ENCODE measurements at regions not wholly inside any gene's neighbourhood (a gene's known extent, or its start where the extent isn't known, plus 50 kb on each side); places are given as distances from the start of the nearest gene placed in this dataset.
"Not testable (repeated sequence)": the region's sequence is repeated elsewhere in the genome, so short reads cannot be mapped to it uniquely, and the experiment has no call there.

- DNase-seq (ENCODE audit: low read depth): no peak
- no peak for TF ChIP-seq CTCF (IDR thresholded peaks at IDR 0.05; ENCODE audit: low read depth, low read length, missing control alignments)
- in situ Hi-C loops (cut with HindIII; ENCODE audit: low sequenced_read_pairs): loop anchor here (5.0 kb wide), 3 partner anchors 120 to 355 kb away; no protein-coding TSS in a partner anchor
- H3K4me3 ChIP-seq (ENCODE audit: low read depth, low read length): no peak overlapping the region
Measured at GRCh38 chr1:234956821-234957329, 171.8 kb downstream of the TOMM20 start.

DNA sequence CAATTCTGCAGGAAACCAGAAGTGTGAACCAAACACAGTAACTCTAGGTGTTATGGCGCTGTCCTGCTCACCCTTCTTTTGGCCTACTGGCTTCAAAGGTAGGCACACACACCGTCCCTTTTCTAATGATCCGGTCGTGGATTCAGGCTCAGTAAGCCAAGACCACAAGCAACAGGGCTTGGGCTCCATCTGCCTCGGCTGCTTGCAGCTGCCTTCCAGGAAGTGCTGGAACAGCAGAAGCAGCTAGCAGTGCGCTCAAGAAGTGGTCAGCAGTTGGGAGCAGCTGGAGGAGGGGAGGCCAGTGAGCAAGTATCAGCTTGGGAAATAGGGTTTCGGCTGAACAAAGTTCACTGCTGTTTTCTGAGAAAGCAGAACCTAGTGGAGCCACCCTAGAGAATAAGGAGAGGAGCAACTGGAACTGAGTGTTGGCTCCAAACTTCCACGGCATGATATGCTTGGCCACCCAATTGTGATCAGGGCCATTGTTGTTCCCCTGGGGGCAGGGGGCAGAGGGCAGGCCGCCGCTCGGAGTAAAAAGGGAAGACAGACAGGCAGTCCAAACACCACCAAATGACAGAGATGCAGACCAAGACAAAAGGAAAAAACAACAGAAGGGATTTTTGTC, 173.4 kb downstream of the TOMM20 start:
- in situ Hi-C loops (cut with HindIII; ENCODE audit: low sequenced_read_pairs): loop anchor here (5.0 kb wide), 3 partner anchors 118 to 353 kb away; no protein-coding TSS in a partner anchor
- no peak for DNase-seq (ENCODE audit: low read depth)
- H3K4me3 ChIP-seq (ENCODE audit: low read depth, low read length): no peak overlapping the region
- TF ChIP-seq CTCF (IDR thresholded peaks at IDR 0.05; ENCODE audit: low read depth, low read length, missing control alignments): no peak

DNA sequence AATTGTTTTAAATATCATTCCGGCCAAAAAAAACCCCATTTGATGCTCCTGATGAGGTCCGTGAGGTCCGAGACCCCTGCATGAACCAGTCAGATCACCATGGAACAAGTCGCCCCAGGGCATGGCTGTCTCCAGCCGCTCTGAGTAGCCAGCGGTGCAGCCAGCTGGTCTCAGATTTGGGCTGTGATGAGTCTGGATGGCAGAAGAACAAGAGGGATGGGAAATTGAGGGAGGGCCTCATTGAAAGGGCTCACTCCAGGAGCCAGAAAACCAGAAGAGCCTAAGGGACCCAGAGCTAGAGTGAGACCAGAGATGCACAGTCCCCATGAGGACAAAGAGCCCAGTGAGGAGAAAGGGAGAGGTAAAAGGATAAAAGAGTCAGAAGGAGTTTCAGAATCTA, 174.0 kb downstream of the TOMM20 start:
- in situ Hi-C loops (cut with HindIII; ENCODE audit: low sequenced_read_pairs): loop anchor here (5.0 kb wide), 3 partner anchors 117 to 352 kb away; no protein-coding TSS in a partner anchor
- no peak for DNase-seq (ENCODE audit: low read depth)
- H3K4me3 ChIP-seq (ENCODE audit: low read depth, low read length): no peak overlapping the region
- TF ChIP-seq CTCF (IDR thresholded peaks at IDR 0.05; ENCODE audit: low read depth, low read length, missing control alignments): no peak

DNA sequence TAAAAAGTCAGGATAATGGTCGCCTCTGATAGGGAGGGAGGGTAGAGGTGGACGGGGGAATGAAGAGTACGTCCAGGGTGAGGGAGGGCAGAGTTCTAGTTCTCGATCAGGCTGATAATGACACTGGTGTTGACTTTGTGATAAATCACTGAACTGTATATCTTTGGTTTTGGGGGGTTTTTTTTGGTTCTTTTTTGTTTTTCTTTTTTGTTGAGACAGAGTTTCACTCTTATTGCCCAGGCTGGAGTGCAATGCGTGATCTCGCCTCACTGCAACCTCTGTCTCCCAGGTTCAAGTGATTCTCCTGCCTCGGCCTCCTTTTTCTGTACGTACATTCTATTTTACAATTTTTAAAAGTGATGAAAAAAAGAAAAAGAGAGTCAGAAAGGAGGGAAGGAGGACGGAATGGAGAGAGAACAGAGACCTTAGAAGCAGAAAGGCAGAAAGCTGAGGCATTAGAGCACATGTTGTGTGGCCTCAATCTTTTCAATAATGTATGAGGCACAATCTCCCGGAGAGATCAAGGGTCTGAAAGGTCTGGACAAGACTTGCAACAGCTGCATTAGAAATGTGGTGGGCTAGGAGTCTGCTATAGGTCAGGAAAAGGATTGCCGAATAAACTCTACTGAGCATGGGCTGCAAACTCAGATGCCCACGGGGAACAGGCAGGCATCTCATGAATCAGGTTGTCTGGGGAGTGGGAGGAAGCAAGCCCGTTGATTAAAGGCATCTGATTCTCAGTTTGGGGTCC, 174.8 kb downstream of the TOMM20 start:
- in situ Hi-C loops (cut with HindIII; ENCODE audit: low sequenced_read_pairs): no loop called here
- DNase-seq (ENCODE audit: low read depth): no peak
- TF ChIP-seq CTCF (IDR thresholded peaks at IDR 0.05; ENCODE audit: low read depth, low read length, missing control alignments): no peak
- no peak overlapping the region for H3K4me3 ChIP-seq (ENCODE audit: low read depth, low read length)

GRCh38 chr1:234950598-234950997, 178.0 kb downstream of the TOMM20 start:
- no peak overlapping the region for H3K4me3 ChIP-seq (ENCODE audit: low read depth, low read length)
- no peak for DNase-seq (ENCODE audit: low read depth)
- in situ Hi-C loops (cut with HindIII; ENCODE audit: low sequenced_read_pairs): no loop called here
- no peak for TF ChIP-seq CTCF (IDR thresholded peaks at IDR 0.05; ENCODE audit: low read depth, low read length, missing control alignments)

- DNase-seq (ENCODE audit: low read depth); in situ Hi-C loops (cut with HindIII; ENCODE audit: low sequenced_read_pairs); H3K4me3 ChIP-seq (ENCODE audit: low read depth, low read length): not testable (repeated sequence)
Measured at GRCh38 chr1:234949528-234949927, 179.1 kb downstream of the TOMM20 start.

Data from astrocyte of the cerebellum (primary cell).